Caco-2 (cell line): ENCODE measurements at regions not wholly inside any gene's neighbourhood (a gene's known extent, or its start where the extent isn't known, plus 50 kb on each side); places are given as distances from the start of the nearest gene placed in this dataset.
"Not testable (repeated sequence)": the region's sequence is repeated elsewhere in the genome, so short reads cannot be mapped to it uniquely, and the experiment has no call there.

Experiments used
- BruUV-seq: library from RNA; stranded (reverse); fragments of 400-500 nt; replicated peaks from 2 replicates; lab custom pipeline; 2021; lab: Mats Ljungman, UMichigan
- CTCF ChIA-PET: fragments of 300-600 bp; sonication (Branson Sonifier 250); formaldehyde crosslinking; loops from one replicate; lab custom pipeline; 2022; ENCODE audit warnings: antibody characterized with exemption; lab: Charles Lee
- POLR2A ChIA-PET: fragments of 300-600 bp; sonication (Branson Sonifier 250); formaldehyde crosslinking; loops from one replicate; lab custom pipeline; 2022; ENCODE audit warnings: antibody characterized with exemption; lab: Charles Lee
- DNase-seq, 2 experiments: peaks; one replicate each; pipeline versions ENCODE4 v3.0.0 to v3.0.0-alpha.2; 2020 to 2022
- H3K27me3 ChIP-seq: replicated peaks from 2 replicates; pipeline ENCODE4 v1.6.0; 2011; ENCODE audit warnings: low read length; ENCODE audit not compliant: control insufficient read depth, insufficient read depth
- H3K36me3 ChIP-seq: 2 replicates; pipeline ENCODE4 v1.5.1; 2011; ENCODE audit warnings: low read length; ENCODE audit not compliant: control insufficient read depth, insufficient read depth
- H3K4me1 ChIP-seq: fragments of 250-450 bp; sonication (Bioruptor Pico); 2 replicates; pipeline ENCODE4 v1.5.1; 2020; ENCODE audit warnings: mild to moderate bottlenecking
- H3K4me3 ChIP-seq: 2 replicates; pipeline ENCODE4 v1.5.1; 2011; ENCODE audit warnings: low read depth, mild to moderate bottlenecking, control low read depth, low read length
- H3K9me3 ChIP-seq: fragments of 250-450 bp; sonication (Bioruptor Pico); 2 replicates; pipeline ENCODE4 v1.5.1; 2020; ENCODE audit warnings: mild to moderate bottlenecking, moderate library complexity
- H3K27ac Mint-ChIP-seq: one replicate; pipeline ENCODE4 v1.8.0; 2022; ENCODE audit warnings: mixed read lengths; ENCODE audit not compliant: unreplicated experiment
- H3K27me3 Mint-ChIP-seq: one replicate; pipeline ENCODE4 v1.8.0; 2022; ENCODE audit warnings: mixed read lengths; ENCODE audit not compliant: insufficient read depth, unreplicated experiment
- H3K36me3 Mint-ChIP-seq: one replicate; pipeline ENCODE4 v1.8.0; 2022; ENCODE audit warnings: mild to moderate bottlenecking, mixed read lengths; ENCODE audit not compliant: insufficient read depth, unreplicated experiment
- H3K4me1 Mint-ChIP-seq: one replicate; pipeline ENCODE4 v1.8.0; 2022; ENCODE audit warnings: low read depth, mixed read lengths; ENCODE audit not compliant: unreplicated experiment
- H3K4me3 Mint-ChIP-seq: one replicate; pipeline ENCODE4 v1.8.0; 2022; ENCODE audit warnings: mild to moderate bottlenecking, moderate library complexity, mixed read lengths; ENCODE audit not compliant: unreplicated experiment
- H3K9me3 Mint-ChIP-seq: one replicate; pipeline ENCODE4 v1.8.0; 2022; ENCODE audit warnings: mixed read lengths; ENCODE audit not compliant: unreplicated experiment
- CTCF ChIP-seq, 2 experiments: fragments of 200-600 bp in 1 of 2; IDR thresholded peaks; 1 replicate in 1 of 2; 2 replicates in 1 of 2; pipeline versions ENCODE4 v1.5.1 to v1.8.0; 2011 to 2022; ENCODE audit warnings: antibody characterized with exemption in 1 of 2, control low read depth in 1 of 2, inconsistent platforms in 1 of 2, low read depth in 1 of 2, low read length in 1 of 2, mild to moderate bottlenecking in 1 of 2, moderate library complexity in 1 of 2; ENCODE audit not compliant: insufficient read depth in 1 of 2, severe bottlenecking in 1 of 2, unreplicated experiment in 1 of 2
- intact Hi-C: fragments of 100-400 bp; cut with micrococcal nuclease; formaldehyde crosslinking; loops from one replicate; pipeline ENCODE4 v1.10.0; 2022; ENCODE audit not compliant: unreplicated experiment

- Mint-ChIP-seq H3K4me3 (no peak overlapping the region), H3K27ac (no peak overlapping the region), H3K9me3 (no peaks in the 10 kb centered on the region), H3K27me3 (no peaks in the 10 kb centered on the region), H3K4me1 (no peaks in the 10 kb centered on the region), H3K36me3 (no peaks in the 10 kb centered on the region)
- Histone ChIP-seq H3K36me3 (no peaks in the 10 kb centered on the region), H3K9me3 (no peaks in the 10 kb centered on the region), H3K27me3 (no peaks in the 10 kb centered on the region), H3K4me3 (no peak overlapping the region), H3K4me1 (no peaks in the 10 kb centered on the region)
- no peak for DNase-seq
- CTCF ChIA-PET: no interaction called here
- BruUV-seq: no TSS peak
- TF ChIP-seq CTCF (IDR thresholded peaks at IDR 0.05; ENCODE audit: insufficient read depth in 1 of 2, low read depth in 1 of 2, low read length in 1 of 2, severe bottlenecking in 1 of 2, unreplicated experiment in 1 of 2): no peak
- POLR2A ChIA-PET: no interaction called here
- intact Hi-C loops: no loop called here
Observed at GRCh38 chr1:121522061-121522759, 337.4 kb downstream of the SRGAP2C start.

- DNase-seq, H3K36me3 ChIP-seq, POLR2A ChIA-PET, H3K4me3 Mint-ChIP-seq, H3K27me3 ChIP-seq, H3K27me3 Mint-ChIP-seq, H3K27ac Mint-ChIP-seq, H3K4me3 ChIP-seq, CTCF ChIA-PET, H3K9me3 Mint-ChIP-seq, H3K9me3 ChIP-seq, H3K4me1 Mint-ChIP-seq, H3K36me3 Mint-ChIP-seq, intact Hi-C loops, H3K4me1 ChIP-seq, BruUV-seq: not testable (repeated sequence)
Observed at GRCh38 chr1:121523112-121523511, 338.3 kb downstream of the SRGAP2C start.

GRCh38 chr1:121525355-121525754 is 340.6 kb downstream of the SRGAP2C start:
- DNase-seq: no peak
- Mint-ChIP-seq H3K27me3 (no peaks in the 10 kb centered on the region), H3K4me3 (no peak overlapping the region), H3K4me1 (no peaks in the 10 kb centered on the region), H3K9me3 (no peaks in the 10 kb centered on the region), H3K36me3 (no peaks in the 10 kb centered on the region), H3K27ac (no peak overlapping the region)
- ChIA-PET CTCF (no interaction called here), POLR2A (no interaction called here)
- no peaks in the 10 kb centered on the region for H3K36me3 ChIP-seq
- H3K4me3 ChIP-seq: no peak overlapping the region
- no peaks in the 10 kb centered on the region for H3K9me3 ChIP-seq
- H3K4me1 ChIP-seq: no peaks in the 10 kb centered on the region
- no peaks in the 10 kb centered on the region for H3K27me3 ChIP-seq
- no TSS peak for BruUV-seq
- intact Hi-C loops: no loop called here
- TF ChIP-seq CTCF (IDR thresholded peaks at IDR 0.05; ENCODE audit: insufficient read depth in 1 of 2, low read depth in 1 of 2, low read length in 1 of 2, severe bottlenecking in 1 of 2, unreplicated experiment in 1 of 2): no peak

GRCh38 chr1:121528958-121529357 is 344.2 kb downstream of the SRGAP2C start:
- intact Hi-C loops, H3K9me3 ChIP-seq, H3K36me3 ChIP-seq, H3K4me3 Mint-ChIP-seq, DNase-seq, H3K27ac Mint-ChIP-seq, BruUV-seq, H3K36me3 Mint-ChIP-seq, H3K4me1 Mint-ChIP-seq, H3K4me3 ChIP-seq, CTCF ChIA-PET, H3K9me3 Mint-ChIP-seq, H3K27me3 Mint-ChIP-seq, H3K27me3 ChIP-seq, POLR2A ChIA-PET, H3K4me1 ChIP-seq: not testable (repeated sequence)

GRCh38 chr1:121530026-121530425 is 345.3 kb downstream of the SRGAP2C start:
- DNase-seq, POLR2A ChIA-PET, H3K27me3 Mint-ChIP-seq: not testable (repeated sequence)

GRCh38 chr1:121531747-121532146 is 347.0 kb downstream of the SRGAP2C start:
- intact Hi-C loops, DNase-seq, H3K27me3 Mint-ChIP-seq, H3K9me3 ChIP-seq, BruUV-seq, CTCF ChIA-PET, H3K27ac Mint-ChIP-seq, H3K4me3 Mint-ChIP-seq, H3K4me1 Mint-ChIP-seq, H3K4me3 ChIP-seq, H3K4me1 ChIP-seq, H3K36me3 ChIP-seq, H3K27me3 ChIP-seq, POLR2A ChIA-PET, H3K9me3 Mint-ChIP-seq, H3K36me3 Mint-ChIP-seq: not testable (repeated sequence)

More at GRCh38 chr1:121530026-121530425, 345.3 kb downstream of the SRGAP2C start:
- H3K27me3 ChIP-seq, intact Hi-C loops, H3K27ac Mint-ChIP-seq, H3K4me3 ChIP-seq, H3K36me3 ChIP-seq, CTCF ChIA-PET, H3K9me3 ChIP-seq, H3K4me1 Mint-ChIP-seq, H3K4me1 ChIP-seq, H3K36me3 Mint-ChIP-seq, H3K9me3 Mint-ChIP-seq, BruUV-seq, H3K4me3 Mint-ChIP-seq: not testable (repeated sequence)
